GM21515 (cell line): ENCODE measurements at regions not wholly inside any gene's neighbourhood (a gene's known extent, or its start where the extent isn't known, plus 50 kb on each side); places are given as distances from the start of the nearest gene placed in this dataset.
"Not testable (repeated sequence)": the region's sequence is repeated elsewhere in the genome, so short reads cannot be mapped to it uniquely, and the experiment has no call there.

Source experiments
- ATAC-seq: cut with Tn5 transposase; IDR thresholded peaks from one replicate; pipeline ENCODE4 v1.9.1; 2021; ENCODE audit not compliant: unreplicated experiment

DNA sequence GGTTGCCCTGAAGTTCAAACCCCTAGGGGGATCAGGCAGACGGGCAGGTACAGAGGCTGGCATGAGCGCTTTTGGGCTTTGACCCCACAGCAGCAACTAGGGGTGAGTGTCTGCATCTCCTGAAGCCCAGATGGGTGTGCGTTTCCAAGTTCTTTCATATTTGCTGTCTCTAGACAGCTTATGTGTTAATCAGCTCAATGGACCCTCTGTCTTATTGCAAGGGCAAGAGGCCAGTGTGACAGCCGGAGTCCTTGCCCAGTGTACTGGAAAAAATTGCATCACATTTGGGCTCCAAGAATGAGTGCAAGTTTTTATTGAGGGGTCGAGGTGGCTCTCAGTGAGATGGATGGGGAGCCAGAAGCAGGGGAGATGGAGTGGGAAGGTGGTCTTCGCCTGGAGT lies 1863.7 kb upstream of the RAG2 start:
- ATAC-seq, result no peak

DNA sequence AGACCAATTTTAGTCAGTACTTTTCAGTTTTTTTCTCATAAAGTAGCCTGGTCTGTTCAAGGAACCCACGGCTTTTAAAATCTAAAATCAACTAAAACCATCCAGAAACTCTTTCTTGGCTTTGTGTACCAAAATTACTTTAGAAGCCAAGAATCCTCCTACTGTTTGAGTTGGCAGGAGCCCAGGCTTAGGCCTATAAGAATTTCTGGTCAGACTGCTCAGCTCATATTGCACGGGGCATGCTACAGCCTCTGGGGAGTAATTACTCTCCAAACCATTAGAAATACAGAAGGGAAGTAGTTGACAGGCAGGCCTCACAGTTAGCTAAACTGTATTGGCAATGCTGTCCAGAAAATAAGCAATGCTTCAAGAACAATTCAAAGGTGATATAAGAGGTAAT lies 1862.9 kb upstream of the RAG2 start:
- ATAC-seq, result no peak

DNA sequence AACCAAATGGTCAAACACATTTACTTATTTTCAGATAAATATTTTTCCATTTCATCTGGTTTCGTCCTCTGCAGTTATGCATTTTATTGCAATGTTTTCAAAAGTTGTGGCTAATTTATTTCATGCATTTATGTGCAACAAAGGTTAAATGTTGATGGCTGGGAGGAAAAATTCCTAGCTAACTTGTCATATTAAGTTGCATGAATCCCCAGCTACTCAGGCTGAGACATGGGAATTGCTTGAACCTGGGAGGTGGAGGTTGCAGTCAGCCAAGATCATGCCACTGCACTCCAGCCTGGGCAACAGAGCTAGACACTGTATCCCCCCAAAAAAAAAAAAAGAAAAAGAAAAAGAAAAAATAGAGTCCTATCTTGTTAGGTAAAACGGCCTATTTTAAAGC lies 1862.4 kb upstream of the RAG2 start:
- no peak for ATAC-seq

- ATAC-seq, result no peak
Measured at GRCh38 chr11:38456371-38456770, 1858.3 kb upstream of the RAG2 start.

- no peak for ATAC-seq
Measured at GRCh38 chr11:38448284-38448683, 1850.2 kb upstream of the RAG2 start.

GRCh38 chr11:38446336-38446735 lies 1848.3 kb upstream of the RAG2 start:
- no peak for ATAC-seq

GRCh38 chr11:38438091-38438490 lies 1840.1 kb upstream of the RAG2 start:
- no peak for ATAC-seq

GRCh38 chr11:38425578-38425977 lies 1827.5 kb upstream of the RAG2 start:
- no peak for ATAC-seq

GRCh38 chr11:38423042-38423441 lies 1825.0 kb upstream of the RAG2 start:
- no peak for ATAC-seq

- no peak for ATAC-seq
Measured at GRCh38 chr11:38416141-38416540, 1818.1 kb upstream of the RAG2 start.

DNA sequence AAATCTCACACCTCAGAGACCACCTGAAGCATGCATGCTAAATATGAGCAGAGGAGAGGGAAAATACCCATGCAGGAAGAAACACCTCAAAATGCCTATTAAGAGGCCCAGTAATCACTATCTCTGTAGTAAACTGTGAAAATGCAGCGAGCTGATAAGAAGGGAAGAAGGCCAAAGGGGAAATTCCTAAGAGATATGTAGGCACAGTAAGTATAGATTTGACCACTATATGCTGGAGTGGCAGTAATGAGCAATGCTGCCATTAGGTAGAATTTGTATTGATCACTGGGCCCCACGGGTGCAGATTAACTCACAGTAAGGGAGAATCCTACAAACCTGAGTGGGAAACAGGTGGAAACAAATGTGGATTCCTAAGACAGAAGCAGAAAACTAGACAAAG lies 1813.1 kb upstream of the RAG2 start:
- ATAC-seq, result no peak

- ATAC-seq, result no peak
Measured at GRCh38 chr11:38402063-38402462, 1804.0 kb upstream of the RAG2 start.

DNA sequence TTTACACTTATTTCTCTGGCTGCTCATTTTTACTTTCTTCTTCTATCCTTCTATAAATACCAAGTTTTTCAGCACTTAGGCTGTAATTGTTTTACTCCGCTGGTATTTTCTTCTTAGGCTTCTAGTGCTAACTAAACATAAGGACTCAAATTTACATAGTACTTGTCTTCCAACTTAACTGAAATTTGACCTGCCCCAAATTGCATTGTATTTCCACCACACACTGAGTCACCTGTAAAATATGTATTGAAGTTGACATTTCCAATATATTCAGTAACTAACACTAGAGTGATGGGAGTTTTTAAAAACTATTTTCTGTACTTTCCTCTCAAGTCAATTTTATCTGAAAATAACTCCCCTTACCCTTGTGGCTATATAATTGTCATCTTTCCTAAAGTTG lies 1794.1 kb upstream of the RAG2 start:
- ATAC-seq, result no peak

DNA sequence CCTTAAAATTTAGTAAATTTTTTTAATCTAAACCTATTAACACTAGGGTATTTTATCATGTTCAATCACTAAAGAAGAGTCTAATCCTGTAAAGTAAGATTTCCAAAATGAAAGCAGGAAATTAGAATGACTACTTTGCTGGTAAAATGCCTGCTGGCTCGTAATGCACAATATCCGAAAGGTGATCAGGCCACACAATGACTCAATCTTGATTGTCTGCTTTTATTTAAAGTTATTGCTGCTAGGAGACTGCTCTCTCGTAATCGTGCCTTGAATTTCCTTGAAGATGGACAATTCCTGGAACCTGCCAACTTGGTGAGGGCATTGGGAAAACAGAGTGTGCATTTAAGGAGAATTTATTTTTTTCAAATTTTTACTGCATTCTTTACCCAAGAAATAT lies 1786.5 kb upstream of the RAG2 start:
- no peak for ATAC-seq

GRCh38 chr11:38365274-38365673 lies 1767.2 kb upstream of the RAG2 start:
- ATAC-seq, result no peak

- ATAC-seq, result no peak
Measured at GRCh38 chr11:38356255-38356654, 1758.2 kb upstream of the RAG2 start.

DNA sequence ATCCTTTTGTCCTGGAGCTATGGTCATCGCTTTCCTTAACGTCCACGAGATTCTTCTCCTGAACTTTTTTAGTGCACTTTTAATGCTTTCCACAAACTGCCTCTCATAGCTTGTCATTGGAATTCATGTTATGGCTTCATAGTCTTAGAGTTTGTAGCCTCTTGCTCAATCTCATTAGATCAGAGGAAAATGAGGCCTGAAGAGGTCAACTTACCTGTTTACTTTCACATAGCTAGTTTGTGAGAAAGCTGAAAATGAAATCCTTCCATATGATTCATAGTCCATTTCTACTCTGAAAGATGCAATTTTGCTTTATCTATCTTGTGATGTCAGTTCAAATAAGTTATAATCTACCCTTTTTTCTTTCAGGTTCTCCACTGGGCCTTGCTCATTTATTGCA lies 1747.2 kb upstream of the RAG2 start:
- no peak for ATAC-seq

GRCh38 chr11:38341612-38342011 lies 1743.6 kb upstream of the RAG2 start:
- not testable (repeated sequence) for ATAC-seq

DNA sequence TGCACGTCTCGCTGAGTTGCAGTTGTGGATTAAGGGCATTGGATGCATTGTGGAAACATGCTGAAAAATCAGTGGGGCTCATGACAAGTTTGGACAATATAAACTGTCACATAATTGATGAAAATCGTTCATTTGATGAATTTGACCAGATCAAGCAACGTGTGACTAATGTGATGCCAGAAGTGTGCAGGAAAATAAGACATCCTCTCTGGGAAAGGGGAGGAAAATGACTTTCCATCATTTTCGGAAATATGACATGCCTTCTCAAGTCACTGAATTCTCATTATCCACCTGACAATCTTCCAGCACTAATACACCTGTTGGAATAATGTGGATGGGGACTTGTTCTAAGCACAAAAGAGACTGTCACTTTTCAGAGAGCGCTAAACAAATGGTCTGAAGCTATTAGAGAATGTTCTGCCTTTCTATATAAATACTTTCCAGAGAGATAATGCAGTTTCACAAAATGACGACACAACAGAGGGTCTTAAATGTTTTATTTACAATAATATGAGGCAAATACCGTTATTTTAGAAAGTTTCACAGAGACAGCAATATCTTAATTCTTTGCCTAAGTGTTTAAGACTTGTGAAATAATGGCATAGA lies 1741.9 kb upstream of the RAG2 start:
- ATAC-seq, result no peak

DNA sequence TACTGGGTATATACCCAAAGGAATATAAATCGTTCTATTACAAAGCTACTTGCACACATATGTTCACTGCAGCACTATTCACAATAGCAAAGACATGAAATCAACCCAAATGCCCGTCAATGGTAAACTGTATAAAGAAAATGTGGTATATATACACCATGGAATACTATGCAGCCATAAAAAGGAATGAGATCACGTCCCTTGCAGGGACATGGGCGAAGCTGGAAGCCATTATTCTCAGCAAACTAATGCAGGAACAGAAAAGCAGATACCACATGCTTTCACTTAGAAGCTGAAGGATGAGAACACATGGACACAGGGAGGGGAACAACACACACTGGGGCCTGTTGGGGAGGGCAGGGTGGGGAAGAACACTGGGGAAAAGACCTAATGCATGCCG lies 1740.0 kb upstream of the RAG2 start:
- ATAC-seq, result not testable (repeated sequence)

GRCh38 chr11:38332046-38332445 lies 1734.0 kb upstream of the RAG2 start:
- ATAC-seq, result no peak

DNA sequence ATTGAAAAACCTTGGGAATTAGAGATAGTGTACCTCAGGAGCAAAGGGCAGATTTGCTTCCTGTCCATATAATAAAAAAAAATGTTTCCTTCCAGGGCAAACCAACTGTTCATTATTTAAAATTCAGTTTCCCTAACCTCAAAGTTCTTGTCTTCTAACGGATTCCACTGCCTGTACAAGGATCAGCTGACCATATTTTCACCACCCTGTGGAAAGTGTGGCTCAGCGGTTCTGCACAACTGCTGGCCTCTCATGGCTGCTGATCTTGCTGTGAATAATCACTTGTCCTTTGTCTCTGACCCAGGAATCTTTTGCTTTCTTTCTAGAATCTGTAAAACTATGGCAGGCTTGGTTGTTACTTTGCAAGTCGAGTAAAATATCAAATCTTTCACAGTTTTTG lies 1732.5 kb upstream of the RAG2 start:
- no peak for ATAC-seq

- ATAC-seq, result no peak
Measured at GRCh38 chr11:38323961-38324761, 1726.1 kb upstream of the RAG2 start.
